Tibial nerve (tissue), 3 donors: ENCODE measurements at regions not wholly inside any gene's neighbourhood (a gene's known extent, or its start where the extent isn't known, plus 50 kb on each side); places are given as distances from the start of the nearest gene placed in this dataset.

Experiments used
- POLR2A ChIP-seq, 2 donors: fragments of 450-650 bp; IDR thresholded peaks; one replicate each; pipeline ENCODE4 v1.6.1; 2017; ENCODE audit warnings: antibody characterized with exemption in 2 of 2, mild to moderate bottlenecking in 2 of 2, moderate library complexity in 2 of 2
- TF ChIP-seq, protein P1 (sequence below), 5 experiments: fragments of 200-600 bp in 3 of 5; fragments of 450-650 bp in 2 of 5; sonication (generic) in 3 of 5; IDR thresholded peaks; one replicate each; pipeline ENCODE4 v1.5.1; 2016 to 2019; ENCODE audit warnings: antibody characterized with exemption in 5 of 5, mild to moderate bottlenecking in 3 of 5, moderate library complexity in 2 of 5

GRCh38 chr17:22514315-22514714 is 822.0 kb downstream of the KCNJ18 start:
- TF ChIP-seq, protein P1, sequence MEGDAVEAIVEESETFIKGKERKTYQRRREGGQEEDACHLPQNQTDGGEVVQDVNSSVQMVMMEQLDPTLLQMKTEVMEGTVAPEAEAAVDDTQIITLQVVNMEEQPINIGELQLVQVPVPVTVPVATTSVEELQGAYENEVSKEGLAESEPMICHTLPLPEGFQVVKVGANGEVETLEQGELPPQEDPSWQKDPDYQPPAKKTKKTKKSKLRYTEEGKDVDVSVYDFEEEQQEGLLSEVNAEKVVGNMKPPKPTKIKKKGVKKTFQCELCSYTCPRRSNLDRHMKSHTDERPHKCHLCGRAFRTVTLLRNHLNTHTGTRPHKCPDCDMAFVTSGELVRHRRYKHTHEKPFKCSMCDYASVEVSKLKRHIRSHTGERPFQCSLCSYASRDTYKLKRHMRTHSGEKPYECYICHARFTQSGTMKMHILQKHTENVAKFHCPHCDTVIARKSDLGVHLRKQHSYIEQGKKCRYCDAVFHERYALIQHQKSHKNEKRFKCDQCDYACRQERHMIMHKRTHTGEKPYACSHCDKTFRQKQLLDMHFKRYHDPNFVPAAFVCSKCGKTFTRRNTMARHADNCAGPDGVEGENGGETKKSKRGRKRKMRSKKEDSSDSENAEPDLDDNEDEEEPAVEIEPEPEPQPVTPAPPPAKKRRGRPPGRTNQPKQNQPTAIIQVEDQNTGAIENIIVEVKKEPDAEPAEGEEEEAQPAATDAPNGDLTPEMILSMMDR (IDR thresholded peaks at IDR 0.05) = no peak
- no peak for TF ChIP-seq POLR2A (IDR thresholded peaks at IDR 0.05)
